ENCODE measurements at regions not wholly inside any gene's neighbourhood (a gene's known extent, or its start where the extent isn't known, plus 50 kb on each side); places are given as distances from the start of the nearest gene placed in this dataset.
"Not testable (repeated sequence)": the region's sequence is repeated elsewhere in the genome, so short reads cannot be mapped to it uniquely, and the experiment has no call there.

DNA sequence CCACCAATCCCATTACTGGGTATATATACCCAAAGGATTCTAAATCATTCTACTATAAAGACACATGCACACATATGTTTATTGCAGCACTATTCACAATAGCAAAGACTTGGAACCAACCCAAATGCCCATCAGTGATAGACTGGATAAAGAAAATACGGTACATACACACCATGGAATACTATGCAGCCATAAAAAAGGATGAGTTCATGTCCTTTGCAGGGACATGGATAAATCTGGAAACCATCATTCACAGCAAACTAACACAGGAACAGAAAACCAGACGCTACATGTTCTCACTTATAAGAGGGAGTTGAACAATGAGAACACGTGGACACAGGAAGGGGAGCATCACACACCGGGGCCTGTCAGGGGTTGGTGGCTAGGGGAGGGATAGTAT lies 154.3 kb downstream of the TPBG start:
- DNase-seq = not testable (repeated sequence)

DNA sequence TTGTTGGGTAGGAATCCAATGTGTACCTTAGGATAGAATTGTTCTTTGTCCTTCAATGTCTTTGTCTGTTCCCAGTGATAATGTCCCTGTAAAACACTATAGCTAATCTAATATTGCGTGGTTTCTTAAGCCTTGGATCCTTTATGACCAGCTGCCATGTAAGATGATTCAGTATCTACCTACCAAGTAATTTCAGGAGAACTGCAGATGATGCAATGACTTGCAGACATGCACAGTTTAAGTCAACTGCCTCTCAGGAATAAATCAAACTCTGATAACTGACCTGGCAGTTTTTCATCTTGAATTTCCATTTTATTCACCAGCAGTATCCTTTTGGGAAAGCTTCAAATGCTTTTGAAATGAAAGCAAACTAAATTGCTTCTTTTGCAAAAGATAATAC lies 157.8 kb downstream of the TPBG start:
- no peak for DNase-seq

DNA sequence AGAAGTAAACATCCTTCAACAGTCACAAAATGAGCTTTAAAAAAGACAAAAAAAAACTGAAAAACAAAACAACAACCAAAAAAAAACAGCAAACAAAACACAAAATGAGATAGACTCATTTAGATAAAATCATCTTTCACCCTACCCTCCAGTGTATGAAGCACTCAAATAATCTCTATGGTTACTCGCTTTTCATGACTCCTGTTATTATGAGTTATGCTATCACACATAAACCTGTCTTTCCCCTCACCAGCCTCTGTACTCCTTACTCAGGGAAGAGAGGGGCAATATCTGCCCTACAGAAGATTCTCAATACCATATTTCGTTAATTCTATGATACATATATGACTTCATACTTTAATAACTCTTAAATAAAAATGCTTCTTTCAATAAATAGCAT lies 158.2 kb downstream of the TPBG start:
- DNase-seq = no peak

GRCh38 chr6:82524031-82524430 lies 160.4 kb downstream of the TPBG start:
- no peak for DNase-seq

GRCh38 chr6:82525775-82526495 lies 162.3 kb downstream of the TPBG start:
- DNase-seq = no peak

DNA sequence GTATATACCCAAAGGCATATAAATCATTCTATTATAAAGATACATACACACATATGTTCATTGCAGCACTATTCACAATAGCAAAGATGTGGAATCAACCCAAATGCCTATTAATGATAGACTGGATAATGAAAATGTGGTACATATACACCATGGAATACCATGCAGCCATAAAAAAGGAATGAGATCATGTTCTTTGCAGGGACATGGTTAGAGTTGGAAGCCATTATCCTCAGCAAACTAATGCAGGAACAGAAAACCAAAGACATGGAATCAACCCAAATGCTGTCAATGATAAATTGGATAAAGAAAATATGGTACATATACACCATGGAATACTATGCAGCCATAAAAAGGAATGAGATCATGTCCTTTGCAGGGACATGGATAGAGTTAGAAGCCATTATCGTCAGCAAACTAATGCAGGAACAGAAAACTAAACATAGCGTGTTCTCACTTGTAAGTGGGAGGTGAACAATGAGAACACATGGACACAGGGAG lies 166.4 kb downstream of the TPBG start:
- not testable (repeated sequence) for DNase-seq

DNA sequence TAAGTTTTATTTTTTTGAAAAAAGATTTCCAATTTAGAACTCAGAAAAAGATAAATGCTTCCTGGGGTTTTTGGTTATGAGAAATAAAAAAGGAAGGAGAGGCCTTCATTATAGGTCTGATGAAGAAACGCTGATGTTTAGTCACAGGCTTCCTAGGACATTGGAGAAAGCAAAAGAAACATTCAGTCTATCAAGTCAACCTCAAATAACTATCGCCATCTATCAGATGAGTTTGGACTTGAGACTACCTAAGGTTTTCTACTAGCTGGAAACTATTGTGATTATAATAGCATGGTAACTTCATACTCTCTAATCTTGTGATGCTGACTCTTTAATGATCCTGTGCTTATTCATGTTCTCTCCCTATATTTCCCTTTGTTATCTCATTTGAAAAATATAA lies 171.3 kb downstream of the TPBG start:
- no peak for DNase-seq

DNA sequence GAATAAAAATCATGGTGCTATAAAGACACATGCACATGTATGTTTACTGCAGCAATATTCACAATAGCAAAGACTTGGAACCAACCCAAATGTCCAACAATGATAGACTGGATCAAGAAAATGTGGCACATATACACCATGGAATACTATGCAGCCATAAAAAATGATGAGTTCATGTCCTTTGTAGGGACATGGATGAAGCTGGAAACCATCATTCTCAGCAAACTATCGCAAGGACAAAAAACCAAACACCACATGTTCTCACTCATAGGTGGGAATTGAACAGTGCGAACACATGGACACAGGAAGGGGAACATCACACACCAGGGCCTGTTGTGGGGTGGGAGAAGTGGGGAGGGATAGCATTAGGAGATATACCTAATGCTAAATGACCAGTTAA lies 185.9 kb downstream of the TPBG start:
- DNase-seq = not testable (repeated sequence)

DNA sequence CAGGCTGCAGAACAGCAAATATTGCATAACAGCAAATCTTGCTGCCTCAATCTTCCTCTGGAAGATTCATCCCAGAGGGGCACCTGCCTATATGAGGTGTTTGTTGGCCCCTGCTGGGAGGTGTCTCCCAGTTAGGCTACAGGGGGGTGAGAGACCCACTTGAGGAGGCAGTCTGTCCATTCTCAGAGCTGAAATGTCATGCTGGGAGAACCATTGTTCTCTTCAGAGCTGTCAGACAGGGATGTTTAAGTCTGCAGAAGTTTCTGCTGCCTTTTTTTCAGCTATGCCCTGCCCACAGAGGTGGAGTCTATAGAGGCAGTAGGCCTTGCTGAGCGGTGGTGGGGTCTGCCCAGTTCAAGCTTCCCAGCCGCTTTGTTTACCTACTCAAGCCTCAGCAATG lies 187.7 kb downstream of the TPBG start:
- not testable (repeated sequence) for DNase-seq

- no peak for DNase-seq
These were observed 188.2 kb downstream of the TPBG start for GRCh38 chr6:82551831-82552230.

DNA sequence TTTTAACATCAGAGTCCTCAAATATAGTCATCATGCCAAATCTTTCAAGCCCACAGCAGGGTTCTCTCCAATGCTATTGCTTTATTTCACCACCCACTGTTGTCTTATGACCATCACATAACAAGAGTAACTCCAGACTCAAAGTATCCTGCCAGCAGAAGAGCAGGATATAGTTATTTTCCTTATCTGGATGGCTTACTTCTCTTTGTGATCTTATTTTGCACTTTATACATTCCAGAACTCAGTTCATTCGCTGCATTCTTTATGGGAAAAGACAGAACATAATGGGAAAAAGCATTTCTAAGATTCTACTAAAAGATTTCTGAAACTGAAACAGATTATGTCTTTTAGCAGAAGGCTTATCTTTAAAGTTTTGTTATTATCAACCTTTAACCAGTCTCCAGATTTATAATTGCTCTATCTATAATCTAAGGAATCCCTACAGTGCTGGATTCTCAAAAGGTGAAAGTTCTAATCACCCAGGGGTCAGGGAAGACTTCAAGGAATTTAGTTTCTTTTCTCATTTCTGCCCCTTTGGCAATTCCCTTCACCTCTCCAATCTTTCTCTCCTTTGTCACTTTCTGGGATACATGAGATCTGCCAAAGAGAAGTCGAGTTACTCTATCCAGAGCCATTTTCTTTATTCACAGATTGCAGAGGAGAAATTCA lies 190.4 kb downstream of the TPBG start:
- DNase-seq = no peak

- DNase-seq = no peak
These were observed 191.0 kb downstream of the TPBG start for GRCh38 chr6:82554666-82555065.

DNA sequence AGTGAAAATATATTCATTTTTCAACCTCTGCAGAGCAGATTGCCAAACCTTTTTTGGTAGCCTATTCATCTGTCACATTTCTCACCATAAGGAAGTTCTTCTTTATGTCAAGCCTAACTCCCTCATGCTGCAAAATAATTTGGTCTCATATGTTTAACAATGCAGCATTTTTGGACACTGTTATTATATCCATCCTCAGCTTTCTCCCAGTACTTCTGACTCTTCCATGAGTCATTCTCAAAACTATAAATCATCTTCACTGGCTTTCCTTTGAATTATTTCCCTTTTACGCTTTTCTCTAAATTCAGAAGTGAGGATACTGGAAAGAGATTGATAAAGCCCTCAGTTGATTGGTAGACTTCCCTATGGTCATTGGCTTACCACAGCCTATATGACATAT lies 192.2 kb downstream of the TPBG start:
- DNase-seq = no peak

- not testable (repeated sequence) for DNase-seq
These were observed 194.9 kb downstream of the TPBG start for GRCh38 chr6:82558531-82558930.

DNA sequence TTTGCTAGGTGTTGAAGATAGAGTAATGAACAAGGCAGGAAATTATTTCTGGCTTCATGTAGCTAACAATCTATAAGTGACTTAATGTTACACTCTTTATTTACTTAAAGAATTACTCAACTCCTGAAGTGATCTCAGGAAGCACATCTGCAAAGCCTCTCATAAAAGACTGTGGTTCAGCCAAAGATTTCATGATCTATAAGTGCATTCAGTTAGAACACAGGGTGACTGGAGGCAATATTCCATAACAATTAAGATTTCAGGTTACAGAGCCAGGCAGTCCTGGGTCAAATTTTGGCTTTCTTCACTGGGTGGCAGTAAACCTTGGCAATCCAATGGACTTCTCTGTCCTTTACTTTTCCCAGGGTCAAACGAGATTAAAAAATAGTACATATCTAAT lies 204.0 kb downstream of the TPBG start:
- DNase-seq = no peak

GRCh38 chr6:82568290-82568993 lies 204.8 kb downstream of the TPBG start:
- DNase-seq = no peak

GRCh38 chr6:82569022-82569421 lies 205.4 kb downstream of the TPBG start:
- DNase-seq = no peak

GRCh38 chr6:82570083-82570482 lies 206.5 kb downstream of the TPBG start:
- peak; percentile 35 for DNase-seq

GRCh38 chr6:82571455-82571854 lies 207.8 kb downstream of the TPBG start:
- DNase-seq = no peak

DNA sequence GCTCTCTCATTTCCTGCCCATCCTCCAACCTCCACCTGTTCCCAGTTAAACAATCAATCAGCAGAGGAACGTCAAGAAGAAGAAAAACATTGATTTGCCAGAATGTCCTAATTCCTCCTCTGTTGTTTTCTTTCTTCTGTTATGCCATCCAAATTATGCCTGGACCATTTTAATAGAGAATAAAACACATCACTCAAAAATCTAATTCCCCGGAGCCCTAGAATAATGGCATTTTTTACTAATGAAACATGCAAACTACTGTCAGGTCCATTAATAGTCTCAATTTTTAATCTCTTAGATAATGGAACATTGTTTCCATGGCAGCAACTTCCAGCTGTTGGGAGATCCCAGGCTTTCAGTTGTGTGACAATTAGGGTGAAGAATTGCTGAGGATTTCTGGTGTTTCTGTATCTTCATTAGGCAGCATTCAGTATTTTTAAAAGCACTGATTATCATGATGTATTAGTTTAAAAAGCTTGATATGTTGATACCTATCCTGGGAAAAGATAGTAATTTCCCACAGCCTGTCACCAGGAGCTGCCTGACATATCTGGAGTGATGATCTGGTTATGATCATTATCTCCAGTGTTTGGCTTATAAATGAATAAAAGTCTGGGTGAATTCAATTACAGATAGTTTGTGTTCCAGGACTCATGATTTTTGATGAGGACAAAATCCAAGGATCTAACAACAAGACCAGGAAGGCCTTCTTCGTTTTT lies 209.8 kb downstream of the TPBG start:
- DNase-seq = no peak

DNA sequence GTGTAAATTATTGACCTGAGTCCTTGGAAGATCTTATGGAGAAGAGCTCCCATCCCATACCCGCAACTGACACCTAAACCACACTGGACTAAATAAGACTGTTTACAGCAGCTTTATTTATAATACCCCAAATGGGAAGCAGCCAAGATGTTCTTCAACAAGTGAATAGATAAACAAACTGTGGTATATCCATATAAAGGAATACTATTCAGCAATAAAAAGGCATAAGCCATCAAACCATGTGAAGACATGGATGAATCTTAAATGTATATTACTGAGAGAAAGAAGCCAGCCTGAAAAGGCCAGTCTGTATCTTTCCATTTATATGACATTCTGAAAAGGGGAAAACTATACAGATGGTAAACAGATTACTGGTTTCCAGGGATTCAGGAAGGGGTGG lies 212.7 kb downstream of the TPBG start:
- no peak for DNase-seq

DNA sequence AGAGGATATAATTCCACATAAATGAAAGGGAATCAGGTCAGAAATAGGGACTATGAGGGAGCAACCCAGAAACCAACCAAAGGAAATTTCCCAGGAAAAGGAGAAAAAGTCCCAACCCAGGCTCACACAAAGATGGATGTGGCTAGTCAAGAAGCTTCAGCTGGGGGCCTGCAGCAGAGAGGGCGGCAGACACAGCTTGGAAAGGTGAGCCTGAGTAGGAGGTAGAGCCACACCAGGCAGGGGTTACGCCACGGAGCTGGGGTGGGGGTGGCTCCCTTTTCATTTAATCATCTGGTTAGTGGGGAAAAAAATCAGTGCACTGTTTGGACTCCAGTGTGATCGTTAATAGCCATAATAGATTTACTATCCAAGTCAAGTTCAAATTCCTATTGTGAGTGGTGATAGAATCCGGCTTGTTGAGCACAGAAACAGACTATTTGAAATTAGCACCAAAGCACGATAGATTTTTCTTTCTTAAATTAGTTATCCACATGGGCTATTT lies 220.6 kb downstream of the TPBG start:
- DNase-seq = no peak

DNA sequence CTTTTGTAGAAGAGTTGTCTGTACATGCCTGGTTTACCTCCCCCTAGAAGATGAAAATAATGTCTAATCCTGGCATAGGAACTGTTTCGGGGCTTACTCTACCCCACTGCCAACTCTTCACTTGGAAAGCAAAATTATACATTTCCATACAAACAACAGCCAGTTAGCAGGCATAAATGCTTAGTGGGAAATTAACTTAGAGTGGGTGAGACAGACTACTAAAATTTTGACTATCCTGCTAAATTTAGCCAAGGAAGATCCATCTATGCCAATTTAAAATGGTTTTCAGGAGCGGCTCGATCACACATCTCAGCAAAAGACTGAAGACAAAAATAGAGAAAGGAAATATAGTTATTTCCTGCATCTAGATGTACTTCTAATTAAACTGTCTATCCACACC lies 221.2 kb downstream of the TPBG start:
- no peak for DNase-seq
